ENCODE measurements at regions not wholly inside any gene's neighbourhood (a gene's known extent, or its start where the extent isn't known, plus 50 kb on each side); places are given as distances from the start of the nearest gene placed in this dataset.

DNA sequence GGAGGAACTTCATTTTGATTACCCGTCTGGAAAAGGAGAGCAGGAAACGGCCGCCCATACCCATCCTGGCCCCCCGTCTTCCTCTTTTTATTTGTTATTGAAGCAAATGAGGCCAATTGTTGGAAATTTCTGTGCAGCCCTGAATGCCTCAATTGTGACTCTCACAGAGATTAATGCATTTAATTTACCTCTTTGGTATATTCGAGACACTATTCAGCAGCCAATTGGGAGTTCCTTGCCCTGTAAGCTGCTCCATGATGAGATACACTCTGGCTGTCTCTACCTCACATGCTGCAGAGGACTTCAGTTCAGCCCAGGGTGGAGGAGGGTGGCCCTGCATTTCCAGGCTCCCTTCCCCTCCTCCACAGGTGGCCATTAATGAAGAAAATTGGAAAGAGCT lies 60.6 kb upstream of the NTM start:
- no peak for ATAC-seq
- intact Hi-C loops (cut with micrococcal nuclease): no loop called here
- H3K27me3 ChIP-seq (ENCODE audit: control insufficient read depth in 2 of 2, insufficient read depth in 2 of 2, low read length in 2 of 2): no peaks in the 10 kb centered on the region

DNA sequence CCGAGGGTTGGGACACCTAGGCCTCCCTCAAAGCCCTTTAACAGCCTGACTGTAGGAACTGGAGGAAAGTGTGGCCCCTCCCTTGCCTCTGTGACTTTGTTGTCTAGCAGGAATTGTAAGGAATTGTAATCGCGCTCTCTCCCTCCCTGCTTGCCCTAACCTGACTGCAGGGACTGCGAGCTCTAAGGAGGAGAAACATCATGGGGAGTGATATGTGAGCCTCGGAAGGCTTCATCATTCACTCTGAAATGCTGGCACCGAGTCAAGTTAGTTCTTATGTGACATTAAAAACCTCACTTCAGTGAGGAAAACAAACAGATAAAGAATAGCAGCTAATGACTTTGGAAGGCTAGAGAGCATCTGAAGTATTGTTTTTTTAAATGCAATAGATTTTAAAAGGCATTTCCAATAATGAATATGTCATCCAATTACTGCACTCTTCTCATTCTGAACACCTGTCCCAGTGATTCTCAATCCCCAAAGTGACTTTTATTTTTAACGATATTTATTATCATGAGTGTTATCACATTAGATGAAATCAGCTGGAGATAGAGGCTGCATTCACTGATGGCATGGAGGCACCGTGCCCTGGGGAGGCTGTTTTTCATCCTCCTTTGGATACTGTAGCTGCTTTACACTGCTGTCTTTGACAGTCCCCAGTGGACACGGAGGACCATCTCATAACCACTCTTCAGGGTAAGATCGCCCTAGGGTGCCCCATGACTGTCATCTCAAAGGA lies 58.5 kb upstream of the NTM start:
- Histone ChIP-seq H2AFZ (ENCODE audit: low read depth, low read length) (no peak overlapping the region), H3K4me1 (replicated peaks in 1 of 2; ENCODE audit: control insufficient read depth in 2 of 2, insufficient read depth in 2 of 2, low read length in 2 of 2) (no peaks in the 10 kb centered on the region), H3K79me2 (ENCODE audit: control insufficient read depth, insufficient read depth, low read length) (no peaks in the 10 kb centered on the region), H4K20me1 (replicated peaks; ENCODE audit: control insufficient read depth, insufficient read depth, low read length) (no peaks in the 10 kb centered on the region), H3K4me2 (ENCODE audit: insufficient read depth, low read length) (no peak overlapping the region), H3K27me3 (ENCODE audit: control insufficient read depth in 2 of 2, insufficient read depth in 2 of 2, low read length in 2 of 2) (no peaks in the 10 kb centered on the region), H3K4me3 (no peak overlapping the region), H3K27ac (ENCODE audit: extremely low read depth, low read depth, low read length) (no peak overlapping the region), H3K36me3 (ENCODE audit: control insufficient read depth, insufficient read depth, low read length) (no peaks in the 10 kb centered on the region), H3K9ac (ENCODE audit: insufficient read depth in 1 of 2, low read depth in 2 of 2, low read length in 2 of 2) (no peak overlapping the region), H3K9me3 (replicated peaks; ENCODE audit: control insufficient read depth, insufficient read depth, low read depth, low read length) (no peaks in the 10 kb centered on the region), H3K9me1 (ENCODE audit: control insufficient read depth, insufficient read depth, low read length) (no peaks in the 10 kb centered on the region)
- 0% methylated on average over 10 of the region's 10 CpGs for WGBS (ENCODE audit: insufficient coverage, low coverage, missing lambda C conversion rate)
- intact Hi-C loops (cut with micrococcal nuclease): no loop called here
- CTCF ChIA-PET (ENCODE audit: low intra/inter-chr PET ratio): interaction anchor here (0.7 kb wide), 1 partner anchor 22 kb away, joined by 3 read pairs; no protein-coding TSS in a partner anchor
- FAIRE-seq (no peak), ATAC-seq (no peak), DNase-seq (ENCODE audit: extremely low read depth in 1 of 4, low spot score in 3 of 4) (no peak)
- POLR2A ChIA-PET: no interaction called here
- in situ Hi-C loops (cut with MboI): no loop called here
- BruUV-seq (replicated peaks): no TSS peak
- TF ChIP-seq, protein P1, sequence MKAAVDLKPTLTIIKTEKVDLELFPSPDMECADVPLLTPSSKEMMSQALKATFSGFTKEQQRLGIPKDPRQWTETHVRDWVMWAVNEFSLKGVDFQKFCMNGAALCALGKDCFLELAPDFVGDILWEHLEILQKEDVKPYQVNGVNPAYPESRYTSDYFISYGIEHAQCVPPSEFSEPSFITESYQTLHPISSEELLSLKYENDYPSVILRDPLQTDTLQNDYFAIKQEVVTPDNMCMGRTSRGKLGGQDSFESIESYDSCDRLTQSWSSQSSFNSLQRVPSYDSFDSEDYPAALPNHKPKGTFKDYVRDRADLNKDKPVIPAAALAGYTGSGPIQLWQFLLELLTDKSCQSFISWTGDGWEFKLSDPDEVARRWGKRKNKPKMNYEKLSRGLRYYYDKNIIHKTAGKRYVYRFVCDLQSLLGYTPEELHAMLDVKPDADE (conservative IDR thresholded peaks at IDR 0.05; ENCODE audit: control insufficient read depth, low read depth, low read length): no peak
- TF ChIP-seq TCF7L2 (IDR thresholded peaks at IDR 0.05; ENCODE audit: low read depth, low read length) (no peak), SIX5 (IDR thresholded peaks at IDR 0.05; ENCODE audit: borderline replicate concordance in 1 of 2, insufficient read depth in 1 of 2, low read depth in 1 of 2, low read length in 2 of 2) (no peak), POLR3A (IDR thresholded peaks at IDR 0.05; ENCODE audit: borderline replicate concordance, extremely low read depth, insufficient read depth, insufficient read length) (no peak), RBM17 (IDR thresholded peaks at IDR 0.05; ENCODE audit: borderline replicate concordance, low read depth, low read length) (no peak)
- TF ChIP-seq, protein P2, sequence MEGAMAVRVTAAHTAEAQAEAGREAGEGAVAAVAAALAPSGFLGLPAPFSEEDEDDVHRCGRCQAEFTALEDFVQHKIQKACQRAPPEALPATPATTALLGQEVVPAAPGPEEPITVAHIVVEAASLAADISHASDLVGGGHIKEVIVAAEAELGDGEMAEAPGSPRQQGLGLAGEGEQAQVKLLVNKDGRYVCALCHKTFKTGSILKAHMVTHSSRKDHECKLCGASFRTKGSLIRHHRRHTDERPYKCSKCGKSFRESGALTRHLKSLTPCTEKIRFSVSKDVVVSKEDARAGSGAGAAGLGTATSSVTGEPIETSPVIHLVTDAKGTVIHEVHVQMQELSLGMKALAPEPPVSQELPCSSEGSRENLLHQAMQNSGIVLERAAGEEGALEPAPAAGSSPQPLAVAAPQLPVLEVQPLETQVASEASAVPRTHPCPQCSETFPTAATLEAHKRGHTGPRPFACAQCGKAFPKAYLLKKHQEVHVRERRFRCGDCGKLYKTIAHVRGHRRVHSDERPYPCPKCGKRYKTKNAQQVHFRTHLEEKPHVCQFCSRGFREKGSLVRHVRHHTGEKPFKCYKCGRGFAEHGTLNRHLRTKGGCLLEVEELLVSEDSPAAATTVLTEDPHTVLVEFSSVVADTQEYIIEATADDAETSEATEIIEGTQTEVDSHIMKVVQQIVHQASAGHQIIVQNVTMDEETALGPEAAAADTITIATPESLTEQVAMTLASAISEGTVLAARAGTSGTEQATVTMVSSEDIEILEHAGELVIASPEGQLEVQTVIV (CRISPR knock-in tag; IDR thresholded peaks at IDR 0.05; ENCODE audit: borderline replicate concordance): no peak

More for the DNA sequence above, 60.6 kb upstream of the NTM start:
- in situ Hi-C loops (cut with MboI): no loop called here
- H2AFZ ChIP-seq (ENCODE audit: low read depth, low read length): no peak overlapping the region
- H4K20me1 ChIP-seq (replicated peaks; ENCODE audit: control insufficient read depth, insufficient read depth, low read length): no peaks in the 10 kb centered on the region
- CTCF ChIA-PET (ENCODE audit: low intra/inter-chr PET ratio): no interaction called here
- no peaks in the 10 kb centered on the region for H3K9me3 ChIP-seq (replicated peaks; ENCODE audit: control insufficient read depth, insufficient read depth, low read depth, low read length)
- no peaks in the 10 kb centered on the region for H3K36me3 ChIP-seq (ENCODE audit: control insufficient read depth, insufficient read depth, low read length)
- no peaks in the 10 kb centered on the region for H3K9me1 ChIP-seq (ENCODE audit: control insufficient read depth, insufficient read depth, low read length)
- H3K4me3 ChIP-seq: no peak overlapping the region
- H3K4me2 ChIP-seq (ENCODE audit: insufficient read depth, low read length): no peak overlapping the region
- POLR2A ChIA-PET: no interaction called here
- 2% methylated on average over 5 of the region's 5 CpGs for WGBS (ENCODE audit: insufficient coverage, low coverage, missing lambda C conversion rate)
- H3K27ac ChIP-seq (ENCODE audit: extremely low read depth, low read depth, low read length): no peak overlapping the region
- no peaks in the 10 kb centered on the region for H3K4me1 ChIP-seq (replicated peaks in 1 of 2; ENCODE audit: control insufficient read depth in 2 of 2, insufficient read depth in 2 of 2, low read length in 2 of 2)
- BruUV-seq (replicated peaks): no TSS peak
- DNase-seq (ENCODE audit: extremely low read depth in 1 of 4, low spot score in 3 of 4): no peak
- no peak for FAIRE-seq
- no peaks in the 10 kb centered on the region for H3K79me2 ChIP-seq (ENCODE audit: control insufficient read depth, insufficient read depth, low read length)
- no peak for TF ChIP-seq TGIF2 (CRISPR knock-in tag; IDR thresholded peaks at IDR 0.05)
- TF ChIP-seq, protein P3, sequence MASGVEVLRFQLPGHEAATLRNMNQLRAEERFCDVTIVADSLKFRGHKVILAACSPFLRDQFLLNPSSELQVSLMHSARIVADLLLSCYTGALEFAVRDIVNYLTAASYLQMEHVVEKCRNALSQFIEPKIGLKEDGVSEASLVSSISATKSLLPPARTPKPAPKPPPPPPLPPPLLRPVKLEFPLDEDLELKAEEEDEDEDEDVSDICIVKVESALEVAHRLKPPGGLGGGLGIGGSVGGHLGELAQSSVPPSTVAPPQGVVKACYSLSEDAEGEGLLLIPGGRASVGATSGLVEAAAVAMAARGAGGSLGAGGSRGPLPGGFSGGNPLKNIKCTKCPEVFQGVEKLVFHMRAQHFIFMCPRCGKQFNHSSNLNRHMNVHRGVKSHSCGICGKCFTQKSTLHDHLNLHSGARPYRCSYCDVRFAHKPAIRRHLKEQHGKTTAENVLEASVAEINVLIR (CRISPR knock-in tag; IDR thresholded peaks at IDR 0.05): no peak
- no peak overlapping the region for H3K9ac ChIP-seq (ENCODE audit: insufficient read depth in 1 of 2, low read depth in 2 of 2, low read length in 2 of 2)

All from K562 (cell line).